ENCODE measurements at regions not wholly inside any gene's neighbourhood (a gene's known extent, or its start where the extent isn't known, plus 50 kb on each side); places are given as distances from the start of the nearest gene placed in this dataset.

DNA sequence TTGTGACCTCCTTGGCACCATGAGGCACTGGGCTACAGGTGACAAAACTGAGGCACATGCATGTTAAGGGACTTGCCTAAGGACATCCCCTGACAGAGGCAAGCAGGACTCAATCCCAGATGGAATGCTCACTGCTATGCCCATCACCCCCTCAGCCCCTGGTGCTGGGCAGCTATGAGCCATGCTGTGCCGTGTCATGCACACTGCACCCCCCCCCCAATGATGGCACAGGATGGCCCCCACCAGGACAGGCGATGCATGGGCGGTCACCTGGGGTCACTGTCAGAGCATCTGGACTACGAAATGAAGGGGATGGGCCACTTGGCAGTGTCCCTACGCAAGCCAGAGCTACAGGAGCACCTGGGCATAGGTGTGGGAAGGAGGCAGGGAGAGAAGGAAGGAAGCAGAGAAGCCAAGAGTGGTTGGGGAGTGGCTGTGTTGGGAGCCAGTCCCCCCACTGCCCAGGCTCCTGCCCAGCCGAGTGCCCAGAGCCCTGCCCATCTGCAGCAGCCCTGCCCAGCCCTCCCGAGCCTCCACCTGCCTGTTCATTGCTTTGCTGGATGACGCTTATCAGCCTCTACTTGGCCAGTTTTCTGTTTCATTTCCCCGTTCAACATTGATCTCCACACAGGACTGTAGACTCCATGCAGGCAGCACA lies 84.9 kb upstream of the DIO3 start:
- no peak for DNase-seq

GRCh38 chr14:101476916-101477553 lies 84.3 kb upstream of the DIO3 start:
- peak; percentile 26 for DNase-seq

DNA sequence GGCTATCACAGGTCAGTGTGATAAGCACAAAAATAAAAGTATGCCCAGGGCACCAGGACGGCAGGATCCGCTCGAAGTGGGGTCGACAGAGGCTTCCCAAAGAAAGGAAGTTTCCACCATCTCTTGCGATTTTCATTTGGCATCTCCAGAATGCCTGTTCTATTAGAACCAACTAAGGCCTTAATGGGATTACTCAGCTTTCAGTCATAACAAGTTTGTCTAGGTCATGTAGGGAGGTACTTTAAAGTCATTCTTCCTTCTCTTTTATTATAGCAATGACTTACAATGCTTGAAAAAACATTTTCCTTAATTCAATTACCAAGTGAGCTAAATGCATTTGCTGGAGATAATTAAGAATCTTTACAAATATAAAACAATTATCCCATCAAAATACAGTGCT lies 83.6 kb upstream of the DIO3 start:
- no peak for DNase-seq

DNA sequence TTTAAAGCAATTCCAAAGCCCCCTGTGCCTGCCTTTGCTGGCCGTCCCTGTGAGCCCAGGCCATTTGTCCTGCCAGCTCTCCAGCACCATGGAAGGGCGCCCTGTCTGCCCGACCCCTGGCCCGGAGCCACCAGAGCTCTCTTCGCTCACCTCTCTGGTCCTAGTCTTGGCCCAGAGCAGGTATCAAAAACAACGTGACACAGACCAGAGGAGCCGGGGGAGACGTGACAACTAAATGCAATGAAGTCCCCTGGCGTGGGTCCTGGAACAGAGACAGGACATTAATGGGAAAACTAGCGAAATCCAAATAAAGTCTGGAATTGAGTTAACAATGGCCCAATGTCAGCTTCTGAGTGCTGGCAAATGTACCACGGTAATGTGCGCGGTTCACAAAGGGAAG lies 83.2 kb upstream of the DIO3 start:
- DNase-seq = no peak

DNA sequence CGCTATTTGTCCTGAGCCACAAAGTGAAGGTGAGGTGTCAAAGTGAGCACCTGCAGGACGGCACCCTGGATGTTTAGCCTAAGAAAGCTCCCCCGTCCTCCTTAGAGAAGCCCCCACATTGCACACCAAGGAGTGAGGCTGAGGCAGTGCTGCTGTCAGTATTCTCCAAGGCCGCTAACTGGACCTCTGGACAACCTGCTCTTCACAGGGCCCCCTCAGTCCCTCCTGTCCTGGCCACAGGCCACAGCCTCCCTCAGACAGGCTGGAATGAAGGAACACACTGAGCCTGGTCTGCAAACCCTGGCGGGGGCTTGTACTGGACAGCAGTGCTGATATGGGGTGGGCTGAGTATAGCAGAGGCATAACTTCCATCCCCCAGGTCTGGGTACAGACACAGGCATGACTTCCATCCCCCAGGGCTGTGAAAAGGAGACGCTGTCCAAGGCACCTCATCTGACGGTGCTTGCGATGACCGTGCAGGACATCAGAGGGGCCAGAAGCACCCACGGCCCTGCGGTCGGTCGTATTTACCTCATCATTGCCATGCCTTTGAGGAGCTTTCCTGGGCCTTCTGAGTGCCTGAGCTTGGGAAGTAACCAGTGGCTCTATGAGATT lies 82.4 kb upstream of the DIO3 start:
- no peak for DNase-seq

DNA sequence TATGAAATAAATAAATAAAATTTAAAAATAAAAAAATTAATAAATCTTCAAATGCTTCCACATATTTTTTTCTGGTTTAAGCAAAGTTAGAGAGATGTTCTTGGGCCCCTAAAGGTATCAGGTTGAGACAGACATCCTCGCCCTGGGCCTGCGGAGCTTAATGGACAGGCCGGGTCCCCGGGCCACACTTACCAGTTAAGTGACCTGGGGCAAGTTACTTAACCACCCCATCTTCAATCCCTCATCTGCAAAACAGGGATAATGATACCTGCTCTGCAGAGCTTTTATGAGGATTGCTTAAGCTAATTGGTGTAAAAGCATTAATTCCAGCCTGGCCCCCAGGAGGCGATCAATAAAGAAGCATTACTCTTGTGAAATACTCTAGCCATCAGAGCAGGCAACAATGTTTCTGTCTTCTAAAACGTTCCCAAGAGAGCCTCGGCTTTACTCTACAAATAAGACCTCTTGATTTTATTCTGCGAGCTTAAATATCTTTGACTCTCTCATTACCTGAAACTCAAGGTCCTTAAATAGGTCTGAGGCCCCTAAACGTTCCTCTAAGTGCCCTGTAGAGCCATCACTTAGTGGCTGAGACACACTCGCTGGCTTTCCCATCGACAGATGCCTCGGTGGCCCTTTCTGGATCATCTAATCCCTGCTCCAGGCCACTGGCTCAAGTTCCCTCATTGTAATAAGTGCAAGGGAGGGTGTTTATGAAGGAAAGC lies 81.1 kb upstream of the DIO3 start:
- DNase-seq = no peak

DNA sequence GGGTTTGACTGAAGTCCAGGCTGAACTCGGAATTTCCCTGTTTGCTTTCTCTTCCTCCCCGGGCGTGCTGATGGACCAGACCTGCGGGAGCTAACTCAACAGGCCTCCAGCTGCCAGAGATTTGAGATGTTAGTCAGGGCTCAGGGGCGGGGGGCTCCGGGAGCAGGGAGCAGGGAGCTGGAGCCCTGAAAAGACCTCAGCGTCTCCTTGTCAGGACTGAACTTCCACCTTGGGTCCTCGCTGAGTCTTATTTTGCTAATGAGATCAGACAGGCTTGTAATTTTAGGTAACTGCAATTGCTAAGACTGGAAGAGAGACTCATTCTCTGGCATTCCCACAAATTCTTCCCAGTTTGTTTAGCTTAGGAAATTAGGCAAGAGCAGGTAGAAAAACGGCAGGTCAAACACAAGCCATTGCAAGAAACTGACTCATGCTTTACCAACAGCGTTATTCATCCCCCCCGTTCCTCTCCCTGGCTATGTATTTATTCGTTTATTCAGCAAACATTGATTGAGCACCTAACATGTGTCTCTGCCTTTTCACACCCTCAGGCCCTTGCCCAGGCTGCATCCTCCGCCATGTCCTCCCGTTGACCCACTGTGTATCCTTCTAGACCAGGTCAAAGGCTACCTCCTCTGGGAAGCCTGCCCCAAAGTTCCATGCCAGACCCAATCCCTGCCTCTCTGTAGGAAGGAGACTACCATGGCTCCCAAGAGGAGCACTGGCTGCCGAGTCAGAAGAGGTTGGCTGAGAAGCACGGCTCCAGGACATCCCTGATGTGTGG lies 80.4 kb upstream of the DIO3 start:
- no peak for DNase-seq

DNA sequence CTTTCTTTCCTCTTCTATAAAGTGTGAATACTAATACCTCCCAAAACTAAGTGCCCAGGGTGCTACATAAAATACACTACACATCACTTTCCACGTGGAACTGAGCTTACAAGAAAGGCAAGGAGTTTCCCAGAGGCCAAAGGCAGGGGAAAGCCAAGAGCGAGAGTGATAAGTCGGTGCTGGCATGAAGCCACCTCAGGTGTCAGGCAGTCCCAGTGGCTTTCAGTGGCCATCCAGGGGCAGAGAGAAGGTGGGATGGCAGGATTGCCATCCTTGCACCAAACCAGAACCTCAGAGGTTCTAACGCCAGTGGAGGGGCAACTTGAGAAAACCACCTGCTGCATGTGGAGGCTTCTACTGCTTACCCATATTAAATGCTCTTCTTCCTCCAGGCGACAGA lies 79.7 kb upstream of the DIO3 start:
- DNase-seq = no peak

DNA sequence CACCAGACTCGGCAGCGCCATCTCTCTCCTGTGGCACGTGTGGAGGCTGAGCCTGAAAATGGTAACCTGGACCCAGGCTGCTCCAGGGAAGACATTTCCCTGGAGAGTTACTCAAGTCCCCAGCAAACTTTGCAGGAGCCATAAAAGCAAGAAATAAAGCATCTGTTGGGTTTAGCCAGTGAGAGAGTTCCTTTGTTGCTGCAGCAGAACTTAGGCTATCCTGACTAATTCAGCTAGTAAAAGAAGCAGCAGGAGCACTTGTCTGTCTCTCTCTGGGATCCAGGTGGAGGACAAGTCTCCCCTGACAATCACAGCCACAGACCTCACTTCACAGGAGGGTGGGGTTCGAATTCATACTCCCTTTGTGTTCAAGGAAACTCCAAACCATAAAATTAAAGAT lies 79.2 kb upstream of the DIO3 start:
- DNase-seq = no peak

DNA sequence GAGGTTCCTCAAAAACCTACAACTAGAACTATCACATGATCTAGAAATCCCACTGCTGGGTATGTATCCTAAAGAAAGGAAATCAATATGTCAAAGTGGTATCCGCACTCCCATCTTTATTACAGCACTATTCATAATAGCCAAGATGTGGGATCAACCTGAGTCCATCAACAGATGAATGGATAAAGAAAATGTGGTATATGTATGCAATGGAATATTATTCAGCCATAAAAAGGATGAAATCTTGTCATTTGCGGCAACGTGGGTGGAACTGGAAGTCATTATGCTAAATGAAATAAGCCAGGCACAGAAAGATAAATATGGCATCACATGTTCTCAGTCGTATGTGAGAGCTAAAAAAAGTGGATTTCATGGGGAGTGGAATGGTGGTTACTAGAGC lies 77.5 kb upstream of the DIO3 start:
- no peak for DNase-seq

- DNase-seq = no peak
These were observed 72.1 kb upstream of the DIO3 start for GRCh38 chr14:101489092-101489760.

GRCh38 chr14:101490771-101491170 lies 70.5 kb upstream of the DIO3 start:
- DNase-seq = no peak

DNA sequence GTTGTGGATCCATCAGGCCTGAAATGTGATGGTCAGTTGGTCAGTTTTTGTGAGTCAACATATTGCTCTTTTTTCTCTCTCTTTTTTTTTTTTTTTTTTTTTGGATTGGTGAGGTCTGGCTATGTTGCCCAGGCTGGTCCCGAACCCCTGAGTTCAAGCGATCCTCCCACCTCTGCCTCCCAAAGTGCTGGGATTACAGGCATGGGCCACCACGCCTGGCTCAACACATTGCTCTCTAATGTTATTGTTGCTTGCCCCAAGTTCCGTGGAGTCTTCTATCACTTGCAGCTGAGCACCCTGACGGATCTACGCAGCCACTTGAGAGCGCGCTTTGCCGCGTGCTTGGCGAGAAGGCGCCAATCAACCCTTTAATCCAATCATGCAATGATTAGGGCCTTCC lies 69.5 kb upstream of the DIO3 start:
- DNase-seq = no peak

- DNase-seq = no peak
These were observed 68.6 kb upstream of the DIO3 start for GRCh38 chr14:101492716-101493115.

- no peak for DNase-seq
These were observed 66.5 kb upstream of the DIO3 start for GRCh38 chr14:101494826-101495225.

DNA sequence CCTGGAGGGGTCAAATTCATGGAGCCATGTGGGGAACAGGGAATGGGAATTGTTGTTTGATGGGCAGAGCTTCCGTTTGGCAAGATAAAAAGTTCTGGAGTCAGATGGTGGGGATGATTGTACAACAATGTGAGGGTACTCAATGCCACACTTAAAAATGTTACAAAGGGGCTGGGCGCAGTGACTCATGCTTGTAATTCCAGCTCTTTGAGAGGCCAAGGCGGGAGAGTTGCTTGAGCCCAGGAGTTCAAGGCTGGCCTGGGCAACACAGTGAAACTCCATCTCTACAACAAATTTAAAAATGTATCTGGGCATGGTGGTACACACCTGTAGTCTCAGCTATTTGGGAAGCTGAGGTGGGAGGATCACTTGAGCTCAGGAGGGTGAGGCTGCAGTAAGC lies 66.0 kb upstream of the DIO3 start:
- no peak for DNase-seq

DNA sequence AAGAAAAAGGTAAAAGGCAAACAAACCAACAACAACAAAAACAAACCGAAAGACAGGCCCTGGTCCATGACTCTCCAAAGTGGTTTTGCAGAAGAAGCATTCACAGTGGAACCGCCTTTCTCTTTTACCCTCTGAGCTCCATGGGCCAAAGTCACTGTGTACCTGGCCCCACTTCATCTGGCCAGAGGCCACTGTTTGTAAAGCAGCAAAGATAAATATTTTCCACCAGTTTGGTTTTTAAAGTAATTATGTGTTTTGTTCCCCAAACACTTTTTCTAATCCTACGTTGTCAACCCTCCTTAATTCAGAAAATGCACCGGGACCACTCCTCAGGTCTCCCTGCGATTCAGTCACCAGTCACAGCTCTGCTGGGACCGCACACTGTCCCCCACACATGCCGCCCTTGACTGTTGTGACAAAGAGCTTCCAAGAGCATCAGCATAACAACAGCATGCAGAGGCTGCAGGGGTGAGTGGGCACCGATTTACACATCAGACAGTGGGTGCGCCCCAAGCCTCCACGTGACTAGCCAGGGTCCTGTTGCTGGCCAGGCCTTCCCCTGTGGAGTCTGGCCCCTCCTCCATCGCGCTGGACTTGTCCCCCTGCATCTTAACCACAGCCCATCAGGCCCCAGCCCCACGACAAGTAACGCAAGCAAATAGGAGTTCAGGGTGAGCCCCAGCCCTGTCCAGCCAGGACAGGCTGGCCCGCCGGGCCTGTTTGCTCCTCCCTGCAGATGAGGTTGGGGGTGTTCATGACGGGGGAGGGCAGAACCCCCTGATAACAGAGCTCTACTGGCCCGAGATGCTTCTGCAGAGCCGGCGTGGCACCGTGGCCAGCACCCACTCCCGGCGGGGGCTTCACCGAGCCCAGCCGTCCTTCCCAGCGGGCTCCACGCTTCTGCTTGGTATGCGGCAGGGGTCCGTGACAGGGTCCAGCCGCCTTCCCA lies 65.2 kb upstream of the DIO3 start:
- no peak for DNase-seq

- no peak for DNase-seq
These were observed 64.3 kb upstream of the DIO3 start for GRCh38 chr14:101496776-101497683.

GRCh38 chr14:101497684-101498525 lies 63.4 kb upstream of the DIO3 start:
- DNase-seq = no peak
